ENCODE measurements at regions not wholly inside any gene's neighbourhood (a gene's known extent, or its start where the extent isn't known, plus 50 kb on each side); places are given as distances from the start of the nearest gene placed in this dataset.

GRCh38 chr20:61149636-61150035, 102.4 kb upstream of the CDH4 start:
- Histone ChIP-seq H3K14ac (replicated peaks; ENCODE audit: low read depth, low read length) (no peak overlapping the region), H3K4me1 (ENCODE audit: control insufficient read depth, insufficient read depth, low read length) (no peaks in the 10 kb centered on the region), H3K4me3 (ENCODE audit: insufficient read depth, low read depth, low read length) (no peak overlapping the region), H3K56ac (ENCODE audit: extremely low read depth, insufficient read depth, low read length) (no peak overlapping the region), H3K9ac (ENCODE audit: low read depth, low read length) (no peak overlapping the region), H4K5ac (ENCODE audit: low read depth, low read length) (no peak overlapping the region), H3K4me2 (ENCODE audit: low read depth, low read length) (no peak overlapping the region), H3K9me1 (ENCODE audit: insufficient read depth, low read length) (no peaks in the 10 kb centered on the region), H2BK15ac (ENCODE audit: low read depth, low read length) (no peak overlapping the region), H3K27me3 (ENCODE audit: control insufficient read depth, insufficient read depth, low read length) (peaks cover 22% of the 10 kb centered on the region), H3K18ac (ENCODE audit: low read depth, low read length) (no peak overlapping the region), H3K9me3 (ENCODE audit: control insufficient read depth, insufficient read depth, low read length) (no peaks in the 10 kb centered on the region; the same call in 1 of the 2 replicates), H3K23ac (ENCODE audit: low read depth, low read length) (no peak overlapping the region), H2AK9ac (replicated peaks; ENCODE audit: low read depth, low read length, poor library complexity) (no peak overlapping the region), H2BK20ac (ENCODE audit: low read depth, low read length) (no peak overlapping the region), H4K8ac (ENCODE audit: low read depth in 2 of 2, low read length in 2 of 2) (no peak overlapping the region), H3K4ac (ENCODE audit: low read depth, low read length) (no peak overlapping the region), H2AK5ac (ENCODE audit: low read depth, low read length) (no peak overlapping the region), H3K27ac (ENCODE audit: insufficient read depth, low read length) (no peak overlapping the region), H2BK5ac (ENCODE audit: low read depth, low read length, poor library complexity, severe bottlenecking) (no peak overlapping the region), H4K20me1 (ENCODE audit: insufficient read depth, low read length) (no peaks in the 10 kb centered on the region), H4K91ac (ENCODE audit: insufficient read depth, low read depth, low read length) (no peak overlapping the region), H3K36me3 (ENCODE audit: control insufficient read depth, insufficient read depth, low read length) (no peaks in the 10 kb centered on the region), H2AFZ (replicated peaks; ENCODE audit: low read length, poor library complexity) (no peak overlapping the region), H3K79me1 (ENCODE audit: low read depth in 1 of 2, low read length in 2 of 2) (no peaks in the 10 kb centered on the region), H2BK120ac (ENCODE audit: low read depth, low read length) (no peak overlapping the region)
- ChIA-PET POLR2A (ENCODE audit: unreplicated experiment) (no interaction called here), CTCF (no interaction called here)
- BruUV-seq (replicated peaks): no TSS peak
- ATAC-seq (ENCODE audit: low read depth) (no peak), DNase-seq (no peak)
- dilution Hi-C loops (cut with HindIII; ENCODE audit: low sequenced_read_pairs, unreplicated experiment): no loop called here
- intact Hi-C loops (cut with micrococcal nuclease): no loop called here
- in situ Hi-C loops (cut with MboI; ENCODE audit: low sequenced_read_pairs): no loop called here
- TF ChIP-seq MAZ (IDR thresholded peaks at IDR 0.05; ENCODE audit: borderline replicate concordance, low read depth, low read length) (no peak), BHLHE40 (IDR thresholded peaks at IDR 0.05; ENCODE audit: low read depth, low read length) (no peak), ELK1 (IDR thresholded peaks at IDR 0.05; ENCODE audit: borderline replicate concordance, low read depth, low read length) (no peak), FOS (IDR thresholded peaks at IDR 0.05; ENCODE audit: low read depth, low read length) (no peak)
- 62% methylated on average over 3 of the region's 5 CpGs; no CpG with 5 or more reads in 1 of the 2 experiments for WGBS, 2 experiments (ENCODE audit: extremely low coverage in 2 of 2, insufficient read length in 1 of 2)
